Ovary (tissue), 3 donors: ENCODE measurements at regions not wholly inside any gene's neighbourhood (a gene's known extent, or its start where the extent isn't known, plus 50 kb on each side); places are given as distances from the start of the nearest gene placed in this dataset.

Experiments
- CTCF ChIP-seq, 3 donors: fragments of 450-650 bp in 2 of 3; fragments of 200-600 bp in 1 of 3; IDR thresholded peaks; one replicate each; pipeline versions ENCODE4 v1.5.1 to v1.8.0; 2016 to 2022; ENCODE audit warnings: antibody characterized with exemption in 3 of 3, mild to moderate bottlenecking in 1 of 3
- POLR2A ChIP-seq: fragments of 450-650 bp; IDR thresholded peaks from one replicate; pipeline ENCODE4 v1.6.1; 2017; ENCODE audit warnings: antibody characterized with exemption, mild to moderate bottlenecking, moderate library complexity
- donor health status: DM: no; HTN: no; CAD: no.

DNA sequence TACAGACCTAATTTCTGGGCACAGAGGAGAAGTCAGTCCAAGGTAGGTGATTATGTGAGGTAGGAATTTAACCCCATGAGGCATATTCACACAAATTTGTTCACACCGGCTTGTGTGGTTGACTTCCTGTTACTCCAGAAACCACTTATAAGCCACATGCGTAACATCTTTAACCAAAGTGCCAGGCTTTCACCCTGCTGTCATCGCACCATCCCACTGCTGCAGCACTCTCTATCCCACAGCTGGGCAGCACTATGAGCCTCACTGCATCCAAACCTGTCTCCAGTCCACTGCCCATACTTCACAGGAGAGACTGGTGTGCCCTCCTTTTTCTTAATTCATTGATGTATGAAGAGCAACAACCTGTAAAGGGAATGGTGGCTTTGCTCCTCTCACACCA is 128.2 kb upstream of the ARGLU1 start:
- TF ChIP-seq CTCF (IDR thresholded peaks at IDR 0.05) (no peak), POLR2A (no peak)
